ENCODE measurements at regions not wholly inside any gene's neighbourhood (a gene's known extent, or its start where the extent isn't known, plus 50 kb on each side); places are given as distances from the start of the nearest gene placed in this dataset.
"Not testable (repeated sequence)": the region's sequence is repeated elsewhere in the genome, so short reads cannot be mapped to it uniquely, and the experiment has no call there.

GRCh38 chr6:92671462-92671861 is 747.9 kb downstream of the EPHA7 start:
- not testable (repeated sequence) for TF ChIP-seq CTCF, POLR2A (IDR thresholded peaks at IDR 0.05)

Data from thyroid gland (tissue), 4 donors.